ENCODE measurements at regions not wholly inside any gene's neighbourhood (a gene's known extent, or its start where the extent isn't known, plus 50 kb on each side); places are given as distances from the start of the nearest gene placed in this dataset.

DNA sequence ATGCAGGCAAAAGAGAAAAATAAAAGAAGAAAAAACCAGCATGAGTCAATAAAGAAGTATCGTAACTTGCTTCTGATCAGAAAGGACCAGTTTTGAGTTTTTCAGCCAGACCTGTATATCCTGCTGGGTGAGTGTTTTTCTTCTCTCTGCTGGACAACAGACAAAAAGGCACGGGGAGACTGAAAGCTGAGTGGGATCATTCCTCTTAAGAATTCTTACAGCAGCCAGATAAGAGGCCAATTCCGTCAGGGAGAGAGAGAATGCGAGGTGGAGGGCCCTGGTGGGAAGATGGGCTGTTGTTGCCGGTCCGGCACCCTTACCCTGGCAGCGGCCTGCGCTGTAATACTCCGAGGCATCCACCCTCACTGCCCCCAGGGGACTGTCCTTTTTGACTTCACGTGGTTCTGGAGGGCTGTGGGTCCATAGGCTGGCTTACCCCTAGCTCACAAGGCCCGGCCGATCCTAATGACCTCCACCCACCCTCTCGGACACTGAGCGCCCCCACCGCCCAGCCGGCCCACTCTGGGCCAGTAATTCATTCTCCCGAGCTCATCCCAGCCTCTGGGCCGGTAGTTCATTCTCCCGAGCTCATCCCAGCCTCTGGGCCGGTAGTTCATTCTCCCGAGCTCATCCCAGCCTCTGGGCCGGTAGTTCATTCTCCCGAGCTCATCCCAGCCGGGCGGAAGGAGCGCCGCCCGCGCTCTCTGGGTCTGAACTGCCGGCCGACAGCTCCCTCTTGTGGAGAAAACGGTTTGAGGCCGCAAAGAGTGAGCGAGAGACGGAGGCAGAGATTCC is 118.3 kb upstream of the SIRPA start (continued):
- peak; percentile 73; the same call in 1 of the 2 replicates for TF ChIP-seq ZNF33B (CRISPR knock-in tag; IDR thresholded peaks at IDR 0.05)
- TF ChIP-seq ZNF547 (CRISPR knock-in tag; IDR thresholded peaks at IDR 0.05), result peak; percentile 84; the same call in 1 of the 2 replicates
- TF ChIP-seq BHLHE40 (IDR thresholded peaks at IDR 0.05; ENCODE audit: low read length), result no peak
- TF ChIP-seq ZBTB26 (CRISPR knock-in tag; IDR thresholded peaks at IDR 0.05; ENCODE audit: borderline replicate concordance), result peak; percentile 74; the same call in 1 of the 2 replicates
- TF ChIP-seq ZNF749 (CRISPR knock-in tag; IDR thresholded peaks at IDR 0.05; ENCODE audit: borderline replicate concordance), result peak; percentile 69; the same call in 1 of the 2 replicates
- no peak for TF ChIP-seq ZNF367 (CRISPR knock-in tag; IDR thresholded peaks at IDR 0.05; ENCODE audit: borderline replicate concordance)
- TF ChIP-seq, protein P1, sequence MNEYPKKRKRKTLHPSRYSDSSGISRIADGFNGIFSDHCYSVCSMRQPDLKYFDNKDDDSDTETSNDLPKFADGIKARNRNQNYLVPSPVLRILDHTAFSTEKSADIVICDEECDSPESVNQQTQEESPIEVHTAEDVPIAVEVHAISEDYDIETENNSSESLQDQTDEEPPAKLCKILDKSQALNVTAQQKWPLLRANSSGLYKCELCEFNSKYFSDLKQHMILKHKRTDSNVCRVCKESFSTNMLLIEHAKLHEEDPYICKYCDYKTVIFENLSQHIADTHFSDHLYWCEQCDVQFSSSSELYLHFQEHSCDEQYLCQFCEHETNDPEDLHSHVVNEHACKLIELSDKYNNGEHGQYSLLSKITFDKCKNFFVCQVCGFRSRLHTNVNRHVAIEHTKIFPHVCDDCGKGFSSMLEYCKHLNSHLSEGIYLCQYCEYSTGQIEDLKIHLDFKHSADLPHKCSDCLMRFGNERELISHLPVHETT (CRISPR knock-in tag; conservative IDR thresholded peaks at IDR 0.05), result peak; percentile 75; the same call in 1 of the 2 replicates
- TF ChIP-seq ZFP36L2 (CRISPR knock-in tag; IDR thresholded peaks at IDR 0.05), result no peak
- TF ChIP-seq GLMP (CRISPR knock-in tag; IDR thresholded peaks at IDR 0.05; ENCODE audit: borderline replicate concordance), result no peak
- peak; percentile 76; the same call in 1 of the 2 replicates for TF ChIP-seq MAF1 (CRISPR knock-in tag; IDR thresholded peaks at IDR 0.05; ENCODE audit: borderline replicate concordance)
- TF ChIP-seq ZNF614 (CRISPR knock-in tag; IDR thresholded peaks at IDR 0.05; ENCODE audit: borderline replicate concordance), result peak; percentile 85; the same call in 1 of the 2 replicates
- peak; percentile 56; the same call in 1 of the 2 replicates for TF ChIP-seq ZNF746 (CRISPR knock-in tag; IDR thresholded peaks at IDR 0.05)
- no peak for TF ChIP-seq ZNF674 (CRISPR knock-in tag; IDR thresholded peaks at IDR 0.05; ENCODE audit: low read depth)
- peak; percentile 90; the same call in 1 of the 2 replicates for TF ChIP-seq KLF6 (CRISPR knock-in tag; IDR thresholded peaks at IDR 0.05)
- no peak for TF ChIP-seq SRF (IDR thresholded peaks at IDR 0.05; ENCODE audit: low read depth, low read length)
- TF ChIP-seq, protein P2, sequence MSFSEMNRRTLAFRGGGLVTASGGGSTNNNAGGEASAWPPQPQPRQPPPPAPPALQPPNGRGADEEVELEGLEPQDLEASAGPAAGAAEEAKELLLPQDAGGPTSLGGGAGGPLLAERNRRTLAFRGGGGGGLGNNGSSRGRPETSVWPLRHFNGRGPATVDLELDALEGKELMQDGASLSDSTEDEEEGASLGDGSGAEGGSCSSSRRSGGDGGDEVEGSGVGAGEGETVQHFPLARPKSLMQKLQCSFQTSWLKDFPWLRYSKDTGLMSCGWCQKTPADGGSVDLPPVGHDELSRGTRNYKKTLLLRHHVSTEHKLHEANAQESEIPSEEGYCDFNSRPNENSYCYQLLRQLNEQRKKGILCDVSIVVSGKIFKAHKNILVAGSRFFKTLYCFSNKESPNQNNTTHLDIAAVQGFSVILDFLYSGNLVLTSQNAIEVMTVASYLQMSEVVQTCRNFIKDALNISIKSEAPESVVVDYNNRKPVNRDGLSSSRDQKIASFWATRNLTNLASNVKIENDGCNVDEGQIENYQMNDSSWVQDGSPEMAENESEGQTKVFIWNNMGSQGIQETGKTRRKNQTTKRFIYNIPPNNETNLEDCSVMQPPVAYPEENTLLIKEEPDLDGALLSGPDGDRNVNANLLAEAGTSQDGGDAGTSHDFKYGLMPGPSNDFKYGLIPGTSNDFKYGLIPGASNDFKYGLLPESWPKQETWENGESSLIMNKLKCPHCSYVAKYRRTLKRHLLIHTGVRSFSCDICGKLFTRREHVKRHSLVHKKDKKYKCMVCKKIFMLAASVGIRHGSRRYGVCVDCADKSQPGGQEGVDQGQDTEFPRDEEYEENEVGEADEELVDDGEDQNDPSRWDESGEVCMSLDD (CRISPR knock-in tag; IDR thresholded peaks at IDR 0.05; ENCODE audit: borderline replicate concordance), result 0 out of 2 replicates have a peak, but pooled peaks have one; percentile 67
- TF ChIP-seq ATF4 (CRISPR knock-in tag; IDR thresholded peaks at IDR 0.05), result no peak
- peak; percentile 66; the same call in 1 of the 2 replicates for TF ChIP-seq MED1 (CRISPR knock-in tag; IDR thresholded peaks at IDR 0.05)
- 0 out of 2 replicates have a peak, but pooled peaks have one; percentile 29 for TF ChIP-seq ZNF629 (CRISPR knock-in tag; conservative IDR thresholded peaks at IDR 0.05)

Data from HepG2 (cell line).